H9 (cell line): ENCODE measurements at regions not wholly inside any gene's neighbourhood (a gene's known extent, or its start where the extent isn't known, plus 50 kb on each side); places are given as distances from the start of the nearest gene placed in this dataset.

Experiments
- DNase-seq: peaks from one replicate; pipeline ENCODE4 v3.0.0-alpha.2; 2017
- H2AFZ ChIP-seq: one replicate; pipeline ENCODE4 v1.6.1; 2013; ENCODE audit warnings: mild to moderate bottlenecking, low read length, control low read depth, moderate library complexity
- H2AK5ac ChIP-seq: 2 replicates; pipeline ENCODE4 v1.6.1; 2013; ENCODE audit warnings: low read length, control low read depth, mixed read lengths; ENCODE audit not compliant: insufficient read length
- H2BK120ac ChIP-seq: one replicate; pipeline ENCODE4 v1.6.1; 2013; ENCODE audit warnings: low read depth, mild to moderate bottlenecking, low read length, control low read depth, inconsistent platforms; ENCODE audit not compliant: poor library complexity, severe bottlenecking
- H2BK12ac ChIP-seq: 2 replicates; pipeline ENCODE4 v1.6.1; 2013; ENCODE audit warnings: low read length, control low read depth, mixed read lengths, low read depth; ENCODE audit not compliant: insufficient read length
- H2BK15ac ChIP-seq: 2 replicates; pipeline ENCODE4 v1.6.1; 2013; ENCODE audit warnings: low read depth, low read length, control low read depth
- H2BK20ac ChIP-seq: one replicate; pipeline ENCODE4 v1.6.1; 2013; ENCODE audit warnings: low read depth, mild to moderate bottlenecking, low read length, control low read depth, inconsistent platforms; ENCODE audit not compliant: poor library complexity, severe bottlenecking
- H2BK5ac ChIP-seq: 2 replicates; pipeline ENCODE4 v1.6.1; 2013; ENCODE audit warnings: low read length, control low read depth, mixed read lengths; ENCODE audit not compliant: insufficient read length
- H3K14ac ChIP-seq: 2 replicates; pipeline ENCODE4 v1.6.1; 2013; ENCODE audit warnings: low read length, control low read depth; ENCODE audit not compliant: insufficient read depth
- H3K18ac ChIP-seq: 2 replicates; pipeline ENCODE4 v1.6.1; 2013; ENCODE audit warnings: low read depth, mild to moderate bottlenecking, mixed read lengths, low read length, control low read depth; ENCODE audit not compliant: insufficient read length
- H3K23ac ChIP-seq: 2 replicates; pipeline ENCODE4 v1.6.1; 2013; ENCODE audit warnings: low read length, control low read depth, mixed read lengths, low read depth; ENCODE audit not compliant: insufficient read length
- H3K23me2 ChIP-seq: 2 replicates; pipeline ENCODE4 v1.6.1; 2013; ENCODE audit warnings: low read depth, mild to moderate bottlenecking, mixed read lengths, low read length, control low read depth; ENCODE audit not compliant: insufficient read length, poor library complexity, severe bottlenecking
- H3K27ac ChIP-seq: 2 replicates; pipeline ENCODE4 v1.5.1; 2013; ENCODE audit warnings: low read length, control low read depth, mixed read lengths, low read depth; ENCODE audit not compliant: insufficient read length
- H3K27me3 ChIP-seq: 2 replicates; pipeline ENCODE4 v1.6.1; 2013; ENCODE audit warnings: low read length, control low read depth, inconsistent platforms; ENCODE audit not compliant: insufficient read depth
- H3K4ac ChIP-seq: 2 replicates; pipeline ENCODE4 v1.6.1; 2013; ENCODE audit warnings: low read depth, mild to moderate bottlenecking, control low read depth, inconsistent platforms, low read length, moderate library complexity
- H3K4me1 ChIP-seq: 2 replicates; pipeline ENCODE4 v1.6.1; 2013; ENCODE audit warnings: low read length, control low read depth, inconsistent platforms; ENCODE audit not compliant: insufficient read depth
- H3K4me2 ChIP-seq: 2 replicates; pipeline ENCODE4 v1.6.1; 2013; ENCODE audit warnings: low read length, control low read depth, mixed read lengths; ENCODE audit not compliant: insufficient read length, insufficient read depth
- H3K56ac ChIP-seq: 2 replicates; pipeline ENCODE4 v1.6.1; 2013; ENCODE audit warnings: low read depth, mild to moderate bottlenecking, mixed read lengths, low read length, control low read depth; ENCODE audit not compliant: insufficient read length
- H3K79me1 ChIP-seq: 2 replicates; pipeline ENCODE4 v1.6.1; 2013; ENCODE audit warnings: low read depth, mild to moderate bottlenecking, moderate library complexity, low read length, control low read depth, inconsistent platforms; ENCODE audit not compliant: insufficient read depth, poor library complexity, severe bottlenecking
- H3K79me2 ChIP-seq: 2 replicates; pipeline ENCODE4 v1.6.1; 2013; ENCODE audit warnings: low read length, control low read depth, inconsistent platforms; ENCODE audit not compliant: insufficient read depth
- H3K9ac ChIP-seq: 2 replicates; pipeline ENCODE4 v1.6.1; 2013; ENCODE audit warnings: low read length, control low read depth, mixed read lengths; ENCODE audit not compliant: insufficient read length; ENCODE audit errors: extremely low read depth
- H3K9me3 ChIP-seq: one replicate; pipeline ENCODE4 v1.6.1; 2013; ENCODE audit warnings: low read depth, low read length, inconsistent platforms; ENCODE audit not compliant: control insufficient read depth
- H3T11ph ChIP-seq: one replicate; pipeline ENCODE4 v1.6.1; 2013; ENCODE audit warnings: mild to moderate bottlenecking, low read length, control low read depth, inconsistent platforms
- H4K20me1 ChIP-seq: one replicate; pipeline ENCODE4 v1.6.1; 2013; ENCODE audit not compliant: control insufficient read depth, insufficient read length, insufficient read depth
- H4K5ac ChIP-seq: 2 replicates; pipeline ENCODE4 v1.6.1; 2013; ENCODE audit warnings: low read depth, mild to moderate bottlenecking, mixed read lengths, low read length, control low read depth; ENCODE audit not compliant: insufficient read length
- H4K8ac ChIP-seq: replicated peaks from 2 replicates; pipeline ENCODE4 v1.6.1; 2013; ENCODE audit warnings: low read length, control low read depth, mixed read lengths, low read depth; ENCODE audit not compliant: insufficient read length
- H4K91ac ChIP-seq: 2 replicates; pipeline ENCODE4 v1.6.1; 2013; ENCODE audit warnings: low read depth, mild to moderate bottlenecking, moderate library complexity, mixed read lengths, low read length, control low read depth; ENCODE audit not compliant: insufficient read length
- H3K27ac Mint-ChIP-seq, 3 experiments: 2 replicates in 2 of 3; 3 replicates in 1 of 3; pipeline ENCODE4 v1.8.0; 2020 to 2021; ENCODE audit warnings: mixed read lengths in 3 of 3, mild to moderate bottlenecking in 1 of 3, moderate library complexity in 1 of 3
- H3K27me3 Mint-ChIP-seq: 2 replicates; pipeline ENCODE4 v1.8.0; 2021; ENCODE audit warnings: low read depth, mild to moderate bottlenecking, moderate library complexity, mixed read lengths
- H3K36me3 Mint-ChIP-seq, 3 experiments: 2 replicates in 2 of 3; 3 replicates in 1 of 3; pipeline ENCODE4 v1.8.0; 2020 to 2021; ENCODE audit warnings: low read depth in 3 of 3, mixed read lengths in 3 of 3; ENCODE audit not compliant: insufficient read depth in 1 of 3
- H3K4me1 Mint-ChIP-seq, 2 experiments: 2 replicates each; pipeline ENCODE4 v1.8.0; 2020; ENCODE audit warnings: mixed read lengths in 2 of 2
- H3K4me3 Mint-ChIP-seq, 2 experiments: 2 replicates in 1 of 2; 3 replicates in 1 of 2; pipeline ENCODE4 v1.8.0; 2020 to 2021; ENCODE audit warnings: mild to moderate bottlenecking in 2 of 2, mixed read lengths in 2 of 2, moderate library complexity in 1 of 2
- H3K9me3 Mint-ChIP-seq, 2 experiments: 2 replicates in 1 of 2; 3 replicates in 1 of 2; pipeline ENCODE4 v1.8.0; 2020; ENCODE audit warnings: mild to moderate bottlenecking in 2 of 2, mixed read lengths in 2 of 2, moderate library complexity in 1 of 2
- CTCF ChIP-seq: fragments of 200-600 bp; sonication (generic); conservative IDR thresholded peaks from 3 replicates; pipeline ENCODE4 v1.8.0; 2021; ENCODE audit warnings: antibody characterized with exemption, mild to moderate bottlenecking
- WGBS: extraction: QIAGEN DNeasy Blood & Tissue Kit; methylation state at CpG from one replicate; pipeline ENCODE4 v1.1.7; 2013; ENCODE audit warnings: missing lambda C conversion rate, low lambda C conversion rate, mixed read lengths; ENCODE audit not compliant: insufficient read length; ENCODE audit errors: extremely low coverage; 5-methylcytosine and 5-hydroxymethylcytosine counted together

- Histone ChIP-seq H3K23me2 (no peaks in the 10 kb centered on the region), H3K27ac (no peak overlapping the region), H3K79me2 (no peaks in the 10 kb centered on the region)
These were observed 812.0 kb upstream of the ZNF608 start for GRCh38 chr5:125558466-125558865.

More at GRCh38 chr5:125558466-125558865, 812.0 kb upstream of the ZNF608 start:
- Histone ChIP-seq H3K4me1 (no peaks in the 10 kb centered on the region), H3T11ph (no peak overlapping the region), H2AK5ac (no peak overlapping the region), H4K5ac (no peak overlapping the region), H3K56ac (no peak overlapping the region), H3K4me2 (no peak overlapping the region), H3K23ac (no peak overlapping the region), H2BK15ac (no peak overlapping the region), H4K20me1 (no peaks in the 10 kb centered on the region), H3K27me3 (no peaks in the 10 kb centered on the region), H3K18ac (no peak overlapping the region), H3K4ac (no peak overlapping the region), H3K9ac (no peak overlapping the region), H3K9me3 (no peaks in the 10 kb centered on the region), H2BK12ac (no peak overlapping the region), H2AFZ (no peak overlapping the region), H4K8ac (no peak overlapping the region), H2BK5ac (no peak overlapping the region), H2BK20ac (no peak overlapping the region), H3K79me1 (no peaks in the 10 kb centered on the region), H4K91ac (no peak overlapping the region), H2BK120ac (no peak overlapping the region), H3K14ac (no peak overlapping the region)
- Mint-ChIP-seq H3K4me3 (no peak overlapping the region), H3K9me3 (no peaks in the 10 kb centered on the region), H3K4me1 (peaks cover 0 to 3% of the 10 kb centered on the region in 2 experiments; a peak in 1 of 4 replicates), H3K27ac (no peak overlapping the region), H3K27me3 (no peaks in the 10 kb centered on the region), H3K36me3 (no peaks in the 10 kb centered on the region)
- WGBS = no CpG with 5 or more reads among the region's 3 CpGs
- no peak for DNase-seq
- no peak for TF ChIP-seq CTCF
